Skin of body (tissue), 1 donor: ENCODE measurements at regions not wholly inside any gene's neighbourhood (a gene's known extent, or its start where the extent isn't known, plus 50 kb on each side); places are given as distances from the start of the nearest gene placed in this dataset.
A peak's percentile ranks its signal among the peaks of the same experiment; 100 is the strongest.
"Not testable (repeated sequence)": the region's sequence is repeated elsewhere in the genome, so short reads cannot be mapped to it uniquely, and the experiment has no call there.

Experiments
- DNase-seq: peaks from one replicate; lab custom pipeline; 2025; lab: John Stamatoyannopoulos, UW

- DNase-seq, result not testable (repeated sequence)
Observed at GRCh38 chr7:69106946-69107345, 491.3 kb upstream of the AUTS2 start.

GRCh38 chr7:69108097-69108496, 490.2 kb upstream of the AUTS2 start:
- no peak for DNase-seq

GRCh38 chr7:69109246-69109645, 489.0 kb upstream of the AUTS2 start:
- no peak for DNase-seq

GRCh38 chr7:69109879-69110278, 488.4 kb upstream of the AUTS2 start:
- no peak for DNase-seq

GRCh38 chr7:69110450-69111050, 487.7 kb upstream of the AUTS2 start:
- no peak for DNase-seq

DNA sequence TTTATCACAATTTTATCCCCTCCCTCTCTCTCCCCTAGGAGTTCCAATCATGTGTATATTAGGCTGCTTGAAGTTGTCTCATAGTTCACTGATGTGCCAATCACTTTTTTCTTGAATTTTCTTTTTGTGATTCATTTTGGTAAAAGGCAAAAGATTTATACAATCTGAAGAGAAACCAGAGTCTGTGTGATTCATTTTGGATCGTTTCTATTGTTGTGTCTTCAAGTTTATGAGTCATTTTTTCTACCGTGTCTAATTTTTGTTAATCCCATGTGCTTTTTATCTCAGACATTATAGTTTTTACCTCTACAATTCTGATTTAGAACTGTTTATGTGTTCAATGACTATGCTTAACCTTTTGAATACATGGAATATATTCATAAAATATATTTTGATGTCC, 483.9 kb upstream of the AUTS2 start:
- no peak for DNase-seq

DNA sequence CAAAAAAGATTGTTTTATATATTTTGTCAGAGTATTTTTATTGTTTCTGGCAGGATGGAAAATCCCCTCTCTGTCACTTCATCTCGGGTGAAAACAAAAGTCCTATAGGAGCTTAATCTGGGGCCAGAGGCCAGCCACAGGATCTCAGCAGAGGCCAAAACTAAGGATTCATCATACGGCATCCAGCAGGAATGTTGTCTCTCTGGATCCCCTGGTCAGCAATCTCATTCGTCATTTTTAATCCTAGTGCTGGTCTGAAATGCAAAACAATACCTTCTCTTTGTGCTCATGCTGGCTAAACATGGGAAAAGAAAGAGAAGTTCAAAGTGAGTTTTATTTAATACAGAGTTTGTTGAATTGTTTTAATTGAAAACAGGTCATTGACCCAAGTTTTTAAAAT, 482.5 kb upstream of the AUTS2 start:
- DNase-seq, result no peak

- not testable (repeated sequence) for DNase-seq
Observed at GRCh38 chr7:69116196-69116595, 482.1 kb upstream of the AUTS2 start.

DNA sequence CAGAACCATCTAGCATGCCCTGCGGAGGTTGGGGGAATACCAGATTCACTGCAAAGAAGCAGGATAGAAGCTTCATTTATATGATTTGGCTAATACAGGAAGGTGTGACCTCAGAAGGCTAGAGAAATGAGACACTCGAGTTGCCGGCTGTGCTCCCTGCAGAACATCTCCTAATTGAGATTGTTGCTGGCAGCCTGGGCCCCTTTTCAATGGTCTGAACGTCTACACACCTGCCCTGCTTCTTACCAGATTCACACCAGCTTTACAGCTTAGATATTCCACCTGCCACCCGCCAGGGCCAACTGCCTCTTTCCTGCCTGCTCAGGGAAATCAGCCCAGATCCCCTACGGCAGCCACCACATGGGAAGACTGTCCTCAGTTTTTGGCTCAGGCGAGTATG, 475.3 kb upstream of the AUTS2 start:
- DNase-seq, result no peak

- no peak for DNase-seq
Observed at GRCh38 chr7:69126896-69127479, 471.3 kb upstream of the AUTS2 start.

GRCh38 chr7:69129524-69129923, 468.8 kb upstream of the AUTS2 start:
- DNase-seq, result no peak

DNA sequence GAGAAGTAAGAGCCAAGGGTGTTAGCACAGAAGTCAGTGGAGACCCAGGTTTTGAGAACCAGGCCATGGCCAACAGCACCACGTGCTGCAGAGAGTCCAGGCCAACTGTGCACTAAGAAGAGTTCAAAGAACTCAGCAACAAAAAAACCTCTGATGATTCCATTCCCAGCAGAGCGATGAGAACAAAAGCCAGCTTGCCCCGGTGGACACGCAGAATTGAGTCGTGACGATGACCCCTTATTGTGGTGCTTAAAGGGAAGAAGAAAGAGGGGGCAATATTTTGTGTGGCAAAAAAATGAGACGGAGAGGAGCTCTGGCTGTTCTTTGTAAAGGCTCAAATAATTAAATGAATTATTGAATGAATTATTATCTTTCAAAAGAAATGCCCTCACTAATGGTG, 468.3 kb upstream of the AUTS2 start:
- no peak for DNase-seq

GRCh38 chr7:69130396-69130795, 467.9 kb upstream of the AUTS2 start:
- DNase-seq, result no peak

DNA sequence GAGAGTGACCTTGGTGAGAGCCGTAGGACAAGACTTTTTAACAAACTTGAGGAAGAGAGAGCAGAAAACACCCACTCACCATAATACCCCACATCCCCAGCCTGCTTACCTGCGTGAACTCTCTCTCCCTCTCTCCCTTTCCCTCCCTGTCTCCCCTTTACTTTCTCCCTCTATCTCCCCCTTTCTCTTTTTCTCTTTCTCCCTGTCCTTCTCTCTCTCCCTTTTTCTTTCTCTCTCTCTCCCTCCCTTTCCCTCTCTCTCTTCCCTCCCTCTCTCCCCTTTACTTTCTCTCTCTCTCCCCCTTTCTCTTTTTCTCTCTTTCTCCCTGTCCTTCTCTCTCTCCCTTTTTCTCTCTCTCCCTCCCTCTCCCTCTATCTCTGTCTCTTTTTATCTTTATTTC, 464.0 kb upstream of the AUTS2 start:
- no peak for DNase-seq

DNA sequence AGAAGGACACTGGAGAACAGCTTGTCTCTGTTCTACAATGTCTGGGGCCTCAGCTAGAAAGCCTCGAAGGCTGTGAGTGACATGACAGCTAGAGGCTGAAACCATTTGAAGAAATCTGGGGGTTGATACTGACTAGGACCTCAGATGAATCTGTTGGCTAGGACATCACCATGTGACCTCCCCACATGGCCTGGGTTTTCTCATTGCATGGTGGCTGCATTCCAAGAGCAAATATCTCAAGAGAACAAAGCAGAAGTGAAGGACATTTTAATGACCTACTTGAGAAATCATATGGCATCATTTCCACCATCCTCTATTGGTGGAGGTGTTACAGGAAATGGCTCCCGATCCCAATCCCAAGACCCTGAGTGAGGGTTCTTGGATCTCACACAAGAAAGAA, 450.6 kb upstream of the AUTS2 start:
- no peak for DNase-seq

DNA sequence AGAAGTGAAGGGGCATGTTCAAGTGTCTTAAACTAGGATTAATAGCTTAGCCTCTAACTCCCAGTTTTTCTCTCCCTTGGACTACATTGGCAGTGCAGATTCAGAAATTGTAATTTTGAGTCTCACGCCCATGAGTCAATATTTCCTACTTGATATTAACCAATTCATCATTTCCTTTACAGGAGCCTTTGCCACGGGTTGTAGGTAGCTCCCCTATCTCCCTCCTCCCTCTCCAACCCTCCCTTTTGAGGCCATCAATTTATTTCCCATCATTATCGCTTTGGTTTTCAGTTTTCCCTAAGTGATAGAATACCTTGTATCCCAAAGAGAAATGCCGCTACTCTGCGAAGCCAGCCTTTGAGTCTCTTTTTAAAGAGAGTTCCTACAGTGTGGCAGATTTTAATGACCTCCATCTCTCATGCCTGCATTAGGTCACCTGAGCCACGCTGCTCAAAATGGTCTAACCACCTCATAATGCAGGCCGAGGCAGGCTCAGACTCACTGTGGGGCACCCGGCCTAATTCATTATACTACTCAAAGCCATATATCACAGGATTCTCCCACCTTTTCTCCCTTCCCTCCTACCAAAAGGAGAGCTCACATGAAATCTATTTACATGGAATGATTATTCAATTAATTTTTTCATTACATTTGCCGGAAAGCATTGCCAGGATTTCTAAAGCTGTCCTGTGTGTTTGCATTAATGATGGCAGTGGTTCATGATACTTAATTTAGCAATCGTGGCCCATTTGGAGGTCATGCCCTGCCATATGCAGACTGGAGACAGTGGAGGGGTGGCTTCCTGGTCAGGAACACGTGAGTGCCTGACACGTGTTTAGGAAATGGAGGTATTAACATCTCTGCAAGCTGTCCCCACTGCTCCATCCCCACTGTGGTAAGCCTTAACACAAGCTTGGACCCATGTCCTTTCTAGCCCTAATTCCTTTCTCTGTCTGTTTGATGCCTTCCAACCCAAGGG, 448.2 kb upstream of the AUTS2 start:
- no peak for DNase-seq

DNA sequence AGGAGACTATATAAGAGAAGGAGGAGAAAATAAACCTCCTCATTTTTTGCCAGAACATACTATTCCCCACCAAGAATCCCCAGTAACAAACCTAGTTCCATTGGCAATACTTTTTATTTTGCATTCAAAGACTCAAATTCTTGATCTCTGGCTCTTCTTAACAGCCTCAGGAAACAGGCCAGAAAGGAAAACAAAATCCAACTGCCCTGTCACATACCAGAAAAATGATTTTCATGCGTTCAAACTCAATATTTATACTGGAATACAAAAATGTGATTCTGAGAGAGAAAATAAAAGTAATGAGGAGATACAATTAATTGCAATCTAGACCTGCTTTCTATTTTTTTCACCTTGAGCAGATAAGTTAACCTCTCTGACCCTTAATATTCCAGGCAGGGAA, 435.9 kb upstream of the AUTS2 start:
- DNase-seq, result no peak

- peak; percentile 31 for DNase-seq
Observed at GRCh38 chr7:69162931-69163670, 435.2 kb upstream of the AUTS2 start.

GRCh38 chr7:69166979-69167516, 431.2 kb upstream of the AUTS2 start:
- DNase-seq, result no peak

GRCh38 chr7:69169386-69169785, 428.9 kb upstream of the AUTS2 start:
- DNase-seq, result no peak

GRCh38 chr7:69172357-69173077, 425.8 kb upstream of the AUTS2 start:
- DNase-seq, result no peak
